Endothelial cell of umbilical vein (primary cell): ENCODE measurements at regions not wholly inside any gene's neighbourhood (a gene's known extent, or its start where the extent isn't known, plus 50 kb on each side); places are given as distances from the start of the nearest gene placed in this dataset.

Experiments used
- BruUV-seq: library from RNA; stranded (reverse); fragments of 400-500 nt; replicated peaks from 2 replicates; lab custom pipeline; 2021; lab: Mats Ljungman, UMichigan
- CTCF ChIA-PET: fragments of 300-600, 350-600 bp; sonication (Branson Sonifier 250); formaldehyde crosslinking; loops from one replicate; lab custom pipeline; 2021; ENCODE audit warnings: antibody characterized with exemption, inconsistent platforms; lab: Charles Lee
- POLR2A ChIA-PET: fragments of 300-600, 350-600 bp; sonication (Branson Sonifier 250); formaldehyde crosslinking; loops from one replicate; lab custom pipeline; 2021; ENCODE audit warnings: antibody characterized with exemption, inconsistent platforms; lab: Charles Lee
- DNase-seq: peaks from one replicate; pipeline ENCODE4 v3.0.0-alpha.2; 2011; ENCODE audit warnings: low read depth, low spot score
- FAIRE-seq: peaks from 2 replicates; lab custom pipeline; 2011; peaks lifted over from hg19 to GRCh38; lab: Jason Lieb, UNC
- H2AFZ ChIP-seq: 2 replicates; pipeline ENCODE4 v1.6.0; 2012; ENCODE audit warnings: low read depth, low read length, control low read depth, inconsistent platforms
- H3K27ac ChIP-seq: 2 replicates; pipeline ENCODE4 v1.5.1; 2011; ENCODE audit warnings: low read depth, mild to moderate bottlenecking, control low read depth, low read length, moderate library complexity; ENCODE audit not compliant: insufficient read depth
- H3K27me3 ChIP-seq, 2 experiments: 2 replicates each; pipeline versions ENCODE4 v1.6.0 to v1.6.1; 2011; ENCODE audit warnings: low read length in 2 of 2, mixed read lengths in 1 of 2; ENCODE audit not compliant: control insufficient read depth in 2 of 2, insufficient read depth in 2 of 2
- H3K36me3 ChIP-seq, 2 experiments: 2 replicates in 1 of 2; 3 replicates in 1 of 2; pipeline ENCODE4 v1.5.1; 2011; ENCODE audit warnings: low read length in 2 of 2, mild to moderate bottlenecking in 1 of 2, moderate library complexity in 1 of 2; ENCODE audit not compliant: control insufficient read depth in 2 of 2, insufficient read depth in 2 of 2; ENCODE audit errors: extremely low read depth in 1 of 2
- H3K4me1 ChIP-seq: 3 replicates; pipeline ENCODE4 v1.5.1; 2011; ENCODE audit warnings: mild to moderate bottlenecking, low read length; ENCODE audit not compliant: control insufficient read depth, insufficient read depth; ENCODE audit errors: extremely low read depth
- H3K4me2 ChIP-seq: 2 replicates; pipeline ENCODE4 v1.6.1; 2011; ENCODE audit warnings: low read length, control low read depth, mixed read lengths; ENCODE audit not compliant: insufficient read depth
- H3K4me3 ChIP-seq, 3 experiments: fragments of 200-600 bp in 1 of 3; sonication (generic), shearing (Covaris generic) in 1 of 3; replicated peaks in 1 of 3; 2 replicates each; pipeline ENCODE4 v1.5.1; 2011 to 2016; ENCODE audit warnings: control low read depth in 3 of 3, low read length in 3 of 3, mild to moderate bottlenecking in 2 of 3, inconsistent platforms in 1 of 3, low read depth in 1 of 3, moderate library complexity in 1 of 3; ENCODE audit not compliant: insufficient read depth in 1 of 3
- H3K79me2 ChIP-seq: 2 replicates; pipeline ENCODE4 v1.6.0; 2012; ENCODE audit warnings: low read length, inconsistent platforms; ENCODE audit not compliant: control insufficient read depth, insufficient read depth
- H3K9ac ChIP-seq: replicated peaks from 2 replicates; pipeline ENCODE3; 2011; ENCODE audit warnings: low read length, control low read depth; ENCODE audit not compliant: insufficient read depth; ENCODE audit errors: extremely low read depth
- H3K9me1 ChIP-seq: replicated peaks from 3 replicates; pipeline ENCODE4 v1.6.0; 2011; ENCODE audit warnings: mild to moderate bottlenecking, low read length; ENCODE audit not compliant: control insufficient read depth, insufficient read depth; ENCODE audit errors: extremely low read depth
- H3K9me3 ChIP-seq: replicated peaks from 2 replicates; pipeline ENCODE4 v1.5.1; 2012; ENCODE audit warnings: low read length, inconsistent platforms; ENCODE audit not compliant: control insufficient read depth, insufficient read depth
- H4K20me1 ChIP-seq: replicated peaks from 2 replicates; pipeline ENCODE3; 2011; ENCODE audit warnings: mild to moderate bottlenecking, low read length; ENCODE audit not compliant: control insufficient read depth, insufficient read depth; ENCODE audit errors: extremely low read depth
- CTCF ChIP-seq, 2 donors: IDR thresholded peaks; 1 replicate in 1 of 2; 2 replicates in 1 of 2; pipeline ENCODE4 v1.5.1; 2011; ENCODE audit warnings: low read length in 2 of 2, mild to moderate bottlenecking in 2 of 2, moderate library complexity in 2 of 2, control low read depth in 1 of 2, inconsistent platforms in 1 of 2, low read depth in 1 of 2; ENCODE audit not compliant: insufficient read depth in 1 of 2; ENCODE audit errors: extremely low read depth in 1 of 2
- EZH2 ChIP-seq: IDR thresholded peaks from 2 replicates; pipeline ENCODE4 v1.6.1; 2012; ENCODE audit warnings: borderline replicate concordance, low read depth, mild to moderate bottlenecking, moderate library complexity, low read length, inconsistent platforms; ENCODE audit not compliant: severe bottlenecking
- FOS ChIP-seq: IDR thresholded peaks from 2 replicates; pipeline ENCODE4 v1.6.1; 2011; ENCODE audit warnings: mild to moderate bottlenecking, low read length, moderate library complexity, borderline replicate concordance; ENCODE audit not compliant: insufficient read depth
- GATA2 ChIP-seq: IDR thresholded peaks from 2 replicates; pipeline ENCODE4 v1.7.0; 2011; ENCODE audit warnings: low read depth, mild to moderate bottlenecking, moderate library complexity, mixed read lengths, low read length; ENCODE audit not compliant: insufficient read length, insufficient read depth
- JUN ChIP-seq: IDR thresholded peaks from 2 replicates; pipeline ENCODE4 v1.6.1; 2011; ENCODE audit warnings: borderline replicate concordance, low read depth; ENCODE audit not compliant: insufficient read length, insufficient read depth
- MAX ChIP-seq: IDR thresholded peaks from 2 replicates; pipeline ENCODE4 v1.6.1; 2011; ENCODE audit not compliant: insufficient read depth, insufficient read length
- MYC ChIP-seq: IDR thresholded peaks from one replicate; pipeline ENCODE4 v1.6.1; 2011; ENCODE audit warnings: mild to moderate bottlenecking, low read depth, low read length
- POLR2A ChIP-seq: IDR thresholded peaks from 2 replicates; pipeline ENCODE4 v1.6.1; 2012; ENCODE audit warnings: low read depth, mild to moderate bottlenecking, control low read depth, low read length
- POLR2AphosphoS5 ChIP-seq: IDR thresholded peaks from 2 replicates; pipeline ENCODE4 v1.6.1; 2012; ENCODE audit warnings: low read depth, mild to moderate bottlenecking, control low read depth, low read length, moderate library complexity; ENCODE audit not compliant: insufficient read depth
- dilution Hi-C: fragments of 300-500 bp; cut with MboI; formaldehyde crosslinking; loops from one replicate; pipeline ENCODE4 v1.15.0; 2019; ENCODE audit warnings: low sequenced_read_pairs; ENCODE audit not compliant: extremely low pct_ligation_motif_present
- intact Hi-C: fragments of 100-400 bp; cut with micrococcal nuclease; formaldehyde crosslinking; loops from one replicate; pipeline ENCODE4 v1.10.0; 2022

GRCh38 chr22:27499121-27499520 lies 302.4 kb downstream of the MN1 start:
- Histone ChIP-seq H3K79me2 (no peaks in the 10 kb centered on the region), H2AFZ (no peak overlapping the region), H3K27me3 (no peaks in the 10 kb centered on the region), H3K9ac (no peak overlapping the region), H3K4me3 (no peak overlapping the region), H3K9me1 (no peaks in the 10 kb centered on the region), H3K36me3 (no peaks in the 10 kb centered on the region), H4K20me1 (no peaks in the 10 kb centered on the region), H3K4me1 (no peaks in the 10 kb centered on the region), H3K4me2 (no peak overlapping the region), H3K9me3 (no peaks in the 10 kb centered on the region), H3K27ac (no peak overlapping the region)
- no TSS peak for BruUV-seq
- dilution Hi-C loops (no loop called here), intact Hi-C loops (no loop called here)
- ChIA-PET POLR2A (no interaction called here), CTCF (no interaction called here)
- DNase-seq: peak; percentile 31
- TF ChIP-seq FOS (no peak), JUN (no peak), CTCF (IDR thresholded peaks at IDR 0.05; ENCODE audit: extremely low read depth in 1 of 2, insufficient read depth in 1 of 2, low read depth in 1 of 2, low read length in 2 of 2) (no peak), MAX (no peak), EZH2 (no peak), POLR2A (no peak), MYC (no peak), POLR2AphosphoS5 (no peak), GATA2 (no peak)
- FAIRE-seq: no peak
